OCI-LY3 (cell line): ENCODE measurements at regions not wholly inside any gene's neighbourhood (a gene's known extent, or its start where the extent isn't known, plus 50 kb on each side); places are given as distances from the start of the nearest gene placed in this dataset.

Source experiments
- H2AFZ ChIP-seq: fragments of 200-600, 300-600 bp; shearing (Covaris generic); 2 replicates; pipeline ENCODE4 v1.6.0; 2014; ENCODE audit warnings: antibody characterized with exemption, low read depth, low read length
- H3K27ac ChIP-seq: fragments of 200-600, 300-600 bp; sonication (generic); 2 replicates; pipeline ENCODE4 v1.5.1; 2014; ENCODE audit warnings: mild to moderate bottlenecking, low read length, moderate library complexity, mixed read lengths
- H3K27me3 ChIP-seq: fragments of 200-600, 300-600 bp; sonication (generic); 2 replicates; pipeline ENCODE4 v1.6.1; 2014; ENCODE audit warnings: low read depth, low read length, mixed read lengths
- H3K36me3 ChIP-seq: fragments of 200-600, 300-600 bp; sonication (generic); replicated peaks from 2 replicates; pipeline ENCODE3; 2014; ENCODE audit warnings: low read depth, low read length, mixed read lengths
- H3K4me1 ChIP-seq: fragments of 300-600, 200-600 bp; sonication (generic); 2 replicates; pipeline ENCODE4 v1.6.1; 2014; ENCODE audit warnings: low read length, mixed read lengths
- H3K4me2 ChIP-seq: fragments of 200-600, 300-600 bp; sonication (generic); 2 replicates; pipeline ENCODE4 v1.6.1; 2014; ENCODE audit warnings: low read length, mixed read lengths
- H3K4me3 ChIP-seq: fragments of 300-600, 200-600 bp; sonication (generic); 2 replicates; pipeline ENCODE4 v1.5.1; 2014; ENCODE audit warnings: antibody characterized with exemption, mild to moderate bottlenecking, low read length, moderate library complexity
- H3K79me2 ChIP-seq: fragments of 300-600, 200-600 bp; shearing (Covaris generic); 2 replicates; pipeline ENCODE4 v1.6.1; 2014; ENCODE audit warnings: mild to moderate bottlenecking, low read length, mixed read lengths
- H3K9ac ChIP-seq: fragments of 300-600, 200-600 bp; shearing (Covaris generic); 2 replicates; pipeline ENCODE4 v1.6.0; 2014; ENCODE audit warnings: mild to moderate bottlenecking, low read length, moderate library complexity
- H3K9me3 ChIP-seq: fragments of 200-600, 300-600 bp; shearing (Covaris generic); 2 replicates; pipeline ENCODE4 v1.6.1; 2014; ENCODE audit warnings: low read length, mixed read lengths; ENCODE audit not compliant: insufficient read depth
- H4K20me1 ChIP-seq: fragments of 200-600, 300-600 bp; sonication (generic); 2 replicates; pipeline ENCODE4 v1.6.1; 2016; ENCODE audit warnings: low read length, mixed read lengths; ENCODE audit not compliant: insufficient read depth
- CTCF ChIP-seq: fragments of 200-600, 300-600 bp; sonication (generic); IDR thresholded peaks from 2 replicates; pipeline ENCODE4 v1.5.1; 2014; ENCODE audit warnings: antibody characterized with exemption, low read length, low read depth
- EZH2phosphoT487 ChIP-seq: fragments of 200-600 bp; shearing (Covaris generic); IDR thresholded peaks from 2 replicates; pipeline ENCODE4 v1.6.1; 2018; ENCODE audit warnings: antibody characterized with exemption, mixed run types, low read depth

DNA sequence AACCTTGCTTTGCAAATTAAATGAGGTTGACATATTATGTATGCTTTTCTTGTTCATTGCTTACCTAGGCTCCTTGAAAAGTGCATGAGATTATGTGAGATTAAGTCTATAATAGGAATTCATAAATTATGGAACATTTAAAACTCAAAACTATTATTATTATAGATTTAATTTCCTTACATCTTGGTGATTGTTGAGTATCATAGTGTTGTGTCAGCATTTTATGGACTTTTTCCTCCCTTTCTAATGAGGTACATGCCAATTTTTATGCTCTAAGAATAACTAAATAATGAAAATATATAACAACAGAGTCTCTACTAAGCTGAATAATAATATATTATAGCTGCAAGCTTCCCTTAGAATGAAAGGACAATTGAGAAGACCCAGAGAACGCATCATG lies 848.8 kb upstream of the AADAT start:
- Histone ChIP-seq H3K27me3 (no peaks in the 10 kb centered on the region), H3K4me2 (no peak overlapping the region), H3K36me3 (no peaks in the 10 kb centered on the region), H3K27ac (no peak overlapping the region), H3K9me3 (no peaks in the 10 kb centered on the region), H3K4me3 (no peak overlapping the region), H3K4me1 (no peaks in the 10 kb centered on the region), H3K9ac (no peak overlapping the region), H2AFZ (no peak overlapping the region), H3K79me2 (no peaks in the 10 kb centered on the region), H4K20me1 (no peaks in the 10 kb centered on the region)
- TF ChIP-seq EZH2phosphoT487 (no peak), CTCF (no peak)

DNA sequence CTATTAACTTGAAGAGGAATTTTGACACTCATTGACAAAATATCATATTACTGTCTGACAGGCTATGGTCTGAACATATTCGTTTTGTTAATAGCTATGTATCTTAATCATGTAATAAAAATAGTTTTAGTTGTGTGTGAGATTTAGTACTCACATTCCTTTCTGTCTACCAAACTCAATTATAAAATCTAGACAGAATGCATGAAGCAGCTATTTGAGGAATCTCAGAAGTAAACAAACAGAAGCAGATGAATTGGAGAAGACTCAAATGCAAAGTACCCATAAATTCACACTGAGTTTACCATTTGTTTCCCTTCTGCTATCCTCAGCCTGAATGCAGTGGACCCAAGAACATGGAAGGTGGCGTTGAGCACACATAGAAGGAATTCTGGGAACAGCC lies 841.6 kb upstream of the AADAT start:
- Histone ChIP-seq H3K4me2 (no peak overlapping the region), H3K4me3 (no peak overlapping the region), H4K20me1 (no peaks in the 10 kb centered on the region), H2AFZ (no peak overlapping the region), H3K27me3 (no peaks in the 10 kb centered on the region), H3K9me3 (no peaks in the 10 kb centered on the region), H3K4me1 (no peaks in the 10 kb centered on the region), H3K27ac (no peak overlapping the region), H3K9ac (no peak overlapping the region), H3K36me3 (no peaks in the 10 kb centered on the region), H3K79me2 (no peaks in the 10 kb centered on the region)
- TF ChIP-seq CTCF = no peak

GRCh38 chr4:170888660-170889059 lies 798.9 kb upstream of the AADAT start:
- no peak overlapping the region for H2AFZ ChIP-seq
- TF ChIP-seq CTCF = no peak
- TF ChIP-seq EZH2phosphoT487 = no peak

DNA sequence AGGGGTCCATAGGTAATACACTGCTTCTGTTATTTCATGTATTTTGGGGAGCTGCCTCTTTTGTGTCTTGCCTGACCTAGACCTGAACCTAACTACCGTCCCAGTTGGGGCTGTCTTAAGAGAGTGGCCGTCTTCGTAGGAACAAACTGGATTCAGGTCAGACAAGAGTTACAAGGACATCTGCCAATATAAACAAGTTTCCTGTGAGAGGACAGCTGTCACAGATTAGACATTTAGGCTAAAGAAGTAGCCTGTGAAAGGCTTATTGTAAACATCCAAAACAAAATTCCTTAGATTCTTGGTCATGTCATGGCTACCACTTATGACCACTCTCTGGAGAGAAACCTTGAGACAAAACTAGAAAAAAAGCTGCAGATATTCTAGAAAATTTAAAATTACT lies 797.6 kb upstream of the AADAT start:
- no peak overlapping the region for H3K9ac ChIP-seq
- H3K4me3 ChIP-seq = no peak overlapping the region
- TF ChIP-seq EZH2phosphoT487 = no peak
- no peak overlapping the region for H3K4me2 ChIP-seq
- H3K27me3 ChIP-seq = no peaks in the 10 kb centered on the region
- no peaks in the 10 kb centered on the region for H3K9me3 ChIP-seq
- no peaks in the 10 kb centered on the region for H3K79me2 ChIP-seq
- H3K36me3 ChIP-seq = no peaks in the 10 kb centered on the region
- no peaks in the 10 kb centered on the region for H3K4me1 ChIP-seq
- no peaks in the 10 kb centered on the region for H4K20me1 ChIP-seq
- no peak overlapping the region for H3K27ac ChIP-seq
- H2AFZ ChIP-seq = no peak overlapping the region

More at GRCh38 chr4:170888660-170889059, 798.9 kb upstream of the AADAT start:
- no peaks in the 10 kb centered on the region for H3K27me3 ChIP-seq
- no peaks in the 10 kb centered on the region for H4K20me1 ChIP-seq
- no peak overlapping the region for H3K9ac ChIP-seq
- H3K4me2 ChIP-seq = no peak overlapping the region
- H3K27ac ChIP-seq = no peak overlapping the region
- H3K4me3 ChIP-seq = no peak overlapping the region
- no peaks in the 10 kb centered on the region for H3K4me1 ChIP-seq
- H3K36me3 ChIP-seq = no peaks in the 10 kb centered on the region
- no peaks in the 10 kb centered on the region for H3K79me2 ChIP-seq
- no peaks in the 10 kb centered on the region for H3K9me3 ChIP-seq
